PC-9 (cell line): ENCODE measurements at regions not wholly inside any gene's neighbourhood (a gene's known extent, or its start where the extent isn't known, plus 50 kb on each side); places are given as distances from the start of the nearest gene placed in this dataset.

Source experiments
- BruUV-seq: library from RNA; stranded (reverse); fragments of 400-500 nt; replicated peaks from 2 replicates; lab custom pipeline; 2021; lab: Mats Ljungman, UMichigan
- CTCF ChIA-PET: fragments of 300-600 bp; sonication (Branson Sonifier 250); formaldehyde crosslinking; loops from one replicate; lab custom pipeline; 2022; ENCODE audit warnings: antibody characterized with exemption; lab: Charles Lee
- POLR2A ChIA-PET: fragments of 300-600 bp; sonication (Branson Sonifier 250); formaldehyde crosslinking; loops from one replicate; lab custom pipeline; 2022; ENCODE audit warnings: antibody characterized with exemption; ENCODE audit not compliant: unreplicated experiment; lab: Charles Lee
- DNase-seq, 2 experiments: peaks; one replicate each; pipeline versions ENCODE4 v3.0.0 to v3.0.0-alpha.2; 2015 to 2022; ENCODE audit warnings: mixed read lengths in 1 of 2
- H2AFZ ChIP-seq: fragments of 200-600 bp; sonication (generic); 2 replicates; pipeline ENCODE4 v1.8.1; 2017; ENCODE audit warnings: antibody characterized with exemption
- H3F3A ChIP-seq: fragments of 200-600 bp; sonication (generic); 2 replicates; pipeline ENCODE4 v1.8.1; 2017; ENCODE audit warnings: antibody characterized with exemption, mild to moderate bottlenecking, low read depth; ENCODE audit not compliant: insufficient read depth
- H3K27ac ChIP-seq: fragments of 200-600 bp; sonication (generic); 2 replicates; pipeline ENCODE4 v1.6.1; 2016; ENCODE audit warnings: mixed run types
- H3K27me3 ChIP-seq: fragments of 200-600 bp; sonication (generic); 2 replicates; pipeline ENCODE4 v1.6.1; 2016; ENCODE audit warnings: low read depth, mixed run types; ENCODE audit not compliant: insufficient read depth
- H3K36me3 ChIP-seq: fragments of 200-600 bp; sonication (generic); 2 replicates; pipeline ENCODE4 v1.6.1; 2016; ENCODE audit warnings: low read depth, mixed run types
- H3K4me1 ChIP-seq: fragments of 200-600 bp; sonication (generic); replicated peaks from 2 replicates; pipeline ENCODE4 v1.6.1; 2016; ENCODE audit warnings: mixed run types; ENCODE audit not compliant: insufficient read depth
- H3K4me2 ChIP-seq: fragments of 200-600 bp; sonication (generic); 2 replicates; pipeline ENCODE4 v1.6.1; 2017; ENCODE audit warnings: mixed run types
- H3K4me3 ChIP-seq: fragments of 200-600 bp; sonication (generic); 2 replicates; pipeline ENCODE4 v1.6.1; 2016; ENCODE audit warnings: mixed run types
- H3K79me2 ChIP-seq: fragments of 200-600 bp; sonication (generic); 2 replicates; pipeline ENCODE4 v1.6.1; 2017; ENCODE audit warnings: low read depth, mixed run types
- H3K9me2 ChIP-seq: fragments of 200-600 bp; sonication (generic); 2 replicates; pipeline ENCODE4 v1.8.1; 2017; ENCODE audit warnings: mild to moderate bottlenecking; ENCODE audit not compliant: insufficient read depth
- H3K9me3 ChIP-seq: fragments of 200-600 bp; sonication (generic); 2 replicates; pipeline ENCODE4 v1.8.1; 2016; ENCODE audit warnings: low read depth; ENCODE audit not compliant: insufficient read depth
- H4K20me1 ChIP-seq: fragments of 200-600 bp; sonication (generic); 2 replicates; pipeline ENCODE4 v1.8.1; 2017; ENCODE audit not compliant: insufficient read depth
- EZH2 ChIP-seq: fragments of 200-600 bp; sonication (generic); IDR thresholded peaks from 2 replicates; pipeline ENCODE4 v1.8.0; 2017; ENCODE audit warnings: antibody characterized with exemption, low read depth
- intact Hi-C: fragments of 100-400 bp; cut with micrococcal nuclease; formaldehyde crosslinking; loops from one replicate; pipeline ENCODE4 v1.10.0; 2022; ENCODE audit not compliant: unreplicated experiment
- TF ChIP-seq, protein P1 (sequence below): fragments of 200-600 bp; sonication (generic); conservative IDR thresholded peaks from 2 replicates; pipeline ENCODE4 v1.6.1; 2017; ENCODE audit warnings: mixed run types, antibody characterized with exemption, mild to moderate bottlenecking, moderate library complexity

- intact Hi-C loops = no loop called here
- Histone ChIP-seq H3K36me3 (no peaks in the 10 kb centered on the region), H3F3A (no peaks in the 10 kb centered on the region), H3K9me2 (no peaks in the 10 kb centered on the region), H3K79me2 (no peaks in the 10 kb centered on the region), H3K4me3 (no peak overlapping the region), H3K9me3 (no peaks in the 10 kb centered on the region), H3K27me3 (no peaks in the 10 kb centered on the region), H3K27ac (no peak overlapping the region), H3K4me2 (no peak overlapping the region), H2AFZ (no peak overlapping the region), H3K4me1 (no peaks in the 10 kb centered on the region), H4K20me1 (no peaks in the 10 kb centered on the region)
- DNase-seq = no peak
- TF ChIP-seq EZH2 = no peak
- TF ChIP-seq, protein P1, sequence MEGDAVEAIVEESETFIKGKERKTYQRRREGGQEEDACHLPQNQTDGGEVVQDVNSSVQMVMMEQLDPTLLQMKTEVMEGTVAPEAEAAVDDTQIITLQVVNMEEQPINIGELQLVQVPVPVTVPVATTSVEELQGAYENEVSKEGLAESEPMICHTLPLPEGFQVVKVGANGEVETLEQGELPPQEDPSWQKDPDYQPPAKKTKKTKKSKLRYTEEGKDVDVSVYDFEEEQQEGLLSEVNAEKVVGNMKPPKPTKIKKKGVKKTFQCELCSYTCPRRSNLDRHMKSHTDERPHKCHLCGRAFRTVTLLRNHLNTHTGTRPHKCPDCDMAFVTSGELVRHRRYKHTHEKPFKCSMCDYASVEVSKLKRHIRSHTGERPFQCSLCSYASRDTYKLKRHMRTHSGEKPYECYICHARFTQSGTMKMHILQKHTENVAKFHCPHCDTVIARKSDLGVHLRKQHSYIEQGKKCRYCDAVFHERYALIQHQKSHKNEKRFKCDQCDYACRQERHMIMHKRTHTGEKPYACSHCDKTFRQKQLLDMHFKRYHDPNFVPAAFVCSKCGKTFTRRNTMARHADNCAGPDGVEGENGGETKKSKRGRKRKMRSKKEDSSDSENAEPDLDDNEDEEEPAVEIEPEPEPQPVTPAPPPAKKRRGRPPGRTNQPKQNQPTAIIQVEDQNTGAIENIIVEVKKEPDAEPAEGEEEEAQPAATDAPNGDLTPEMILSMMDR = no peak
- ChIA-PET POLR2A (no interaction called here), CTCF (no interaction called here)
- BruUV-seq = no TSS peak
Observed at GRCh38 chrX:45630078-45630477, 429.4 kb upstream of the DIPK2B start.

DNA sequence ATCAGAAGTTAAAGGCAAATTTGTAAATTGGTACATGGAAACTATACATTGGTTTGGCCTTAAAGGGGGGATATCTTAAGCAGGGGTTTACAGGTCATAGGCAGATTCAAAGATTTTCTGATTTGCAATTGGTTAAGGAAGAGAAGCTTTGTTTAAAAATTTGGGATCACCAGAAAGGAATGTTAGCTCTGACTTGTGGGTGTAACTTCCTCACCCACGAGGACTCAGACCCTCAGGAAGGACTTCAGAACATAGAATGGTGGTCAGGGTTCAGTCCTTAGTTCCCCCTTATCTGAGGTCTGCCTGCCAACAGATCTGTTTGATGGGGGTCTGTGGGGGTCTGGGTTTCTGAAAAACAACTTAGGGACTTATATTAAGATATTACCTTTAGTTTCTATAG, 427.4 kb upstream of the DIPK2B start:
- H3K9me3 ChIP-seq = no peaks in the 10 kb centered on the region
- no peaks in the 10 kb centered on the region for H3F3A ChIP-seq
- no peak overlapping the region for H3K4me2 ChIP-seq
- H3K4me1 ChIP-seq = no peaks in the 10 kb centered on the region
- ChIA-PET CTCF (no interaction called here), POLR2A (no interaction called here)
- BruUV-seq = no TSS peak
- no peak overlapping the region for H3K27ac ChIP-seq
- H3K27me3 ChIP-seq = no peaks in the 10 kb centered on the region
- no peak for TF ChIP-seq EZH2
- TF ChIP-seq, protein P1 = no peak
- no peak for DNase-seq
- H2AFZ ChIP-seq = no peak overlapping the region
- no peaks in the 10 kb centered on the region for H4K20me1 ChIP-seq
- H3K4me3 ChIP-seq = no peak overlapping the region
- H3K9me2 ChIP-seq = no peaks in the 10 kb centered on the region
- no peaks in the 10 kb centered on the region for H3K79me2 ChIP-seq
- intact Hi-C loops = no loop called here
- H3K36me3 ChIP-seq = no peaks in the 10 kb centered on the region

- Histone ChIP-seq H2AFZ (no peak overlapping the region), H3K4me1 (no peaks in the 10 kb centered on the region), H3K4me2 (0 out of 2 replicates have a peak overlapping the region, but pooled peaks have one; percentile 7), H3K9me2 (no peaks in the 10 kb centered on the region), H3K79me2 (no peaks in the 10 kb centered on the region), H3K27me3 (no peaks in the 10 kb centered on the region), H3F3A (no peaks in the 10 kb centered on the region), H3K27ac (peak overlapping the region; percentile 26; the same call in 1 of the 2 replicates), H4K20me1 (no peaks in the 10 kb centered on the region), H3K36me3 (no peaks in the 10 kb centered on the region), H3K4me3 (no peak overlapping the region), H3K9me3 (no peaks in the 10 kb centered on the region)
- intact Hi-C loops = no loop called here
- POLR2A ChIA-PET = no interaction called here
- no peak for DNase-seq
- BruUV-seq = no TSS peak
- TF ChIP-seq EZH2 = no peak
- TF ChIP-seq, protein P1 = no peak
- CTCF ChIA-PET = no interaction called here
Observed at GRCh38 chrX:45623266-45623665, 422.6 kb upstream of the DIPK2B start.
